WTC11 (cell line): ENCODE measurements at regions not wholly inside any gene's neighbourhood (a gene's known extent, or its start where the extent isn't known, plus 50 kb on each side); places are given as distances from the start of the nearest gene placed in this dataset.

ENCODE experiments used
- ATAC-seq: fragments of 200-7000 bp; cut with Tn5 transposase; 2 replicates; pipeline ENCODE4 v1.10.0; 2021; ENCODE audit warnings: mild to moderate bottlenecking, moderate library complexity
- CTCF ChIA-PET: fragments of 300-600 bp; sonication (Branson Sonifier 250); formaldehyde crosslinking; loops from one replicate; lab custom pipeline; 2021; ENCODE audit warnings: antibody characterized with exemption; lab: Charles Lee
- POLR2A ChIA-PET: fragments of 350-600 bp; sonication (Branson Sonifier 250); formaldehyde crosslinking; loops from one replicate; lab custom pipeline; 2021; ENCODE audit warnings: antibody characterized with exemption; lab: Charles Lee
- DNase-seq: peaks from one replicate; pipeline ENCODE4 v3.0.0; 2021; ENCODE audit warnings: low spot score
- H3K27ac Mint-ChIP-seq: 2 replicates; pipeline ENCODE4 v1.8.0; 2021; ENCODE audit warnings: mixed read lengths
- H3K27me3 Mint-ChIP-seq: 2 replicates; pipeline ENCODE4 v1.8.0; 2021; ENCODE audit warnings: low read depth, mild to moderate bottlenecking, moderate library complexity, mixed read lengths
- H3K36me3 Mint-ChIP-seq: 2 replicates; pipeline ENCODE4 v1.8.0; 2021; ENCODE audit warnings: mixed read lengths
- H3K4me1 Mint-ChIP-seq: 2 replicates; pipeline ENCODE4 v1.8.0; 2022; ENCODE audit warnings: mixed read lengths
- H3K4me3 Mint-ChIP-seq: 2 replicates; pipeline ENCODE4 v1.8.0; 2021; ENCODE audit warnings: mild to moderate bottlenecking, moderate library complexity, mixed read lengths
- H3K9me3 Mint-ChIP-seq: 2 replicates; pipeline ENCODE4 v1.8.0; 2021; ENCODE audit warnings: mixed read lengths
- ATF2 ChIP-seq: sonication (generic); formaldehyde crosslinking; IDR thresholded peaks from 2 replicates; pipeline ENCODE4 v1.8.1; 2022; ENCODE audit warnings: low read depth, missing genetic modification reagents, borderline replicate concordance
- E2F1 ChIP-seq: sonication (generic); formaldehyde crosslinking; IDR thresholded peaks from 2 replicates; pipeline ENCODE4 v1.8.0; 2022; ENCODE audit warnings: mild to moderate bottlenecking, missing genetic modification reagents
- ETV6 ChIP-seq: sonication (generic); formaldehyde crosslinking; IDR thresholded peaks from 2 replicates; pipeline ENCODE4 v1.8.1; 2022; ENCODE audit warnings: mild to moderate bottlenecking, missing genetic modification reagents
- JUN ChIP-seq: sonication (generic); formaldehyde crosslinking; IDR thresholded peaks from 2 replicates; pipeline ENCODE4 v1.8.0; 2023; ENCODE audit warnings: mild to moderate bottlenecking, missing genetic modification reagents
- KAT7 ChIP-seq: sonication (generic); formaldehyde crosslinking; IDR thresholded peaks from 2 replicates; pipeline ENCODE4 v1.8.1; 2023; ENCODE audit warnings: missing genetic modification reagents, mild to moderate bottlenecking, borderline replicate concordance
- MLX ChIP-seq: sonication (generic); formaldehyde crosslinking; IDR thresholded peaks from 2 replicates; pipeline ENCODE4 v1.8.1; 2023; ENCODE audit warnings: mild to moderate bottlenecking, missing genetic modification reagents, moderate library complexity
- SOX15 ChIP-seq: fragments of 250-450 bp; sonication (Bioruptor Pico); IDR thresholded peaks from 2 replicates; pipeline ENCODE4 v1.9.0; 2021; ENCODE audit warnings: mild to moderate bottlenecking
- ZNF219 ChIP-seq: sonication (generic); formaldehyde crosslinking; IDR thresholded peaks from 2 replicates; pipeline ENCODE4 v1.8.0; 2023; ENCODE audit warnings: missing genetic modification reagents, mild to moderate bottlenecking, borderline replicate concordance
- ZNF263 ChIP-seq: sonication (generic); formaldehyde crosslinking; IDR thresholded peaks from 2 replicates; pipeline ENCODE4 v1.8.1; 2022; ENCODE audit warnings: low read depth, mild to moderate bottlenecking, moderate library complexity, missing genetic modification reagents
- ZNF423 ChIP-seq: fragments of 250-450 bp; sonication (Bioruptor Pico); IDR thresholded peaks from 2 replicates; pipeline ENCODE4 v2.1.2; 2022; ENCODE audit warnings: mild to moderate bottlenecking, moderate library complexity
- TF ChIP-seq, protein P1 (sequence below): sonication (generic); formaldehyde crosslinking; IDR thresholded peaks from 2 replicates; pipeline ENCODE4 v1.8.0; 2023; ENCODE audit warnings: mild to moderate bottlenecking, missing genetic modification reagents
- TF ChIP-seq, protein P2 (sequence below): sonication (generic); formaldehyde crosslinking; IDR thresholded peaks from 2 replicates; pipeline ENCODE4 v1.8.0; 2023; ENCODE audit warnings: missing genetic modification reagents, mild to moderate bottlenecking, borderline replicate concordance
- TF ChIP-seq, protein P3 (sequence below): fragments of 250-450 bp; sonication (Bioruptor Pico); IDR thresholded peaks from 2 replicates; pipeline ENCODE4 v1.9.0; 2021; ENCODE audit warnings: mild to moderate bottlenecking
- TF ChIP-seq, protein P4 (sequence below): fragments of 250-450 bp; sonication (Bioruptor Pico); IDR thresholded peaks from 2 replicates; pipeline ENCODE4 v1.9.0; 2021; ENCODE audit warnings: moderate library complexity, mild to moderate bottlenecking, inconsistent platforms, borderline replicate concordance
- TF ChIP-seq, protein P5 (sequence below): sonication (generic); formaldehyde crosslinking; IDR thresholded peaks from 2 replicates; pipeline ENCODE4 v1.8.0; 2022; ENCODE audit warnings: mild to moderate bottlenecking, missing genetic modification reagents
- TF ChIP-seq, protein P6 (sequence below): sonication (generic); formaldehyde crosslinking; IDR thresholded peaks from 2 replicates; pipeline ENCODE4 v1.8.1; 2022; ENCODE audit warnings: mild to moderate bottlenecking, missing genetic modification reagents, moderate library complexity, borderline replicate concordance

DNA sequence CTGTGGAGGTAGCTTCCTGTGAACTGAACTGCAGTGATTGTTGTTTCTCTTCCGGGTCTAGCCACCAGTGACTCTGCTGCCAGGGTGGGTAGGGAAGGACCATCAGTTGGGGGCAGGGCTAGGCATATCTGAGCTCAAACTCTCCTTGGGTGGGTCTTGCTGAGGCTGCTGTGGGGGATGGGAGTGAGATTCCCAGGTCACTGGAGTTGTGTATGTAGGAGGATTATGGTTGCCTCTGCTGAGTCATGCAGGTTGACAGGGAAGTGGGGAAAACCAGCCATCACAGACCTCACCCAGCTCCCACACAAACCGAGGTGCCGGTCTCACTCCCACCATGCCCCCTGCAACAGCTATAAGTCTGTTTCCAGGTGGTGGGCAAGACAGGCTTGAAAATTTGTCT lies 1937.8 kb downstream of the PCDH7 start (continued):
- TF ChIP-seq MLX (CRISPR knock-in tag) = no peak
- TF ChIP-seq KAT7 (CRISPR knock-in tag) = no peak

DNA sequence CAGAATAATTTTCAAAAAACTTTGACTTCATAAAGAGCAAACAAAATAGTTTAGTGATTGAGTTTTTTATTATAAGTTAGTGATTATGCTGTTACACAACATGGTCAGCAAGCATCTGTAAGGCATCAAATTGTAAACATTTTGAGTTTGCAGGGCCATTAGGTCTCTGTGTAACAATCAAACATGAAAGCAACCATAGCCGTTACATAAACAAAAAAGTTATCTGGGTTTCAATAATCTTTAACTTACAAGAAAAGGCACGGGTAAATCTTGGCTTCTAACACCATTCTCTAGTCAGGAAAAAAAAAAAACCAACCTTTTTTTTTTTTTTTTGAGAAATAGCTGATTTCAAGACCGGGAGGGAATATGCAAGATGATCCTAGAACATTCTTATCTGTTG lies 1941.1 kb downstream of the PCDH7 start:
- peaks cover 31% of the 10 kb centered on the region for H3K9me3 Mint-ChIP-seq
- ChIA-PET CTCF (no interaction called here), POLR2A (no interaction called here)
- no peak overlapping the region for H3K27ac Mint-ChIP-seq
- H3K36me3 Mint-ChIP-seq = peaks cover 4% of the 10 kb centered on the region; the same call in 1 of the 2 replicates
- no peak overlapping the region for H3K4me3 Mint-ChIP-seq
- no peak for TF ChIP-seq JUN
- no peak for TF ChIP-seq ZNF423 (CRISPR knock-in tag)
- peaks cover 17% of the 10 kb centered on the region for H3K4me1 Mint-ChIP-seq
- H3K27me3 Mint-ChIP-seq = no peaks in the 10 kb centered on the region
- ATAC-seq = no peak
- DNase-seq = no peak

DNA sequence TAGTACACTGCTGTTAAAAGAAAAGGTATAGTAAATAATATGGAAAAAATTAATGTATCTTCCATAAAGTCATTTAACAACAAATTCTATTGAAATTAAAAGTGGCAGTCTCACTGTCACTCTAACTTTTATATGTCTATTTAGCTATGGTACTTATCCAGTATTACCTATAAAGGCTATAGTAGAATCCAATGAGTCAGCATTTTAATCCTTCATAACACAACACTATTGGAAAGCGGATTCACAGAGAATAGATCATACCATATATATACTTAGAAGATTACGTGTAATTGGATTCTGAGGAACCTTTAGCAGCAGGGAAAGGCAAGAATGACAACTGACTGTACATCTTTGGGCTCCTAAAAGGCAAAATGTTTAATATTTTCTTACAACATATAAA lies 1942.6 kb downstream of the PCDH7 start:
- ChIA-PET CTCF (no interaction called here), POLR2A (no interaction called here)
- H3K4me3 Mint-ChIP-seq = no peak overlapping the region
- ATAC-seq (no peak), DNase-seq (no peak)
- H3K27me3 Mint-ChIP-seq = no peaks in the 10 kb centered on the region; the same call in 1 of the 2 replicates
- H3K36me3 Mint-ChIP-seq = peaks cover 4% of the 10 kb centered on the region; the same call in 1 of the 2 replicates
- H3K27ac Mint-ChIP-seq = no peak overlapping the region
- H3K4me1 Mint-ChIP-seq = peaks cover 9% of the 10 kb centered on the region
- peaks cover 31% of the 10 kb centered on the region for H3K9me3 Mint-ChIP-seq
- TF ChIP-seq ATF2 (CRISPR knock-in tag) (no peak), SOX15 (CRISPR knock-in tag) (no peak), E2F1 (CRISPR knock-in tag) (no peak), JUN (no peak), ETV6 (no peak), ZNF219 (CRISPR knock-in tag) (no peak), ZNF263 (CRISPR knock-in tag) (no peak)
- TF ChIP-seq, protein P1, sequence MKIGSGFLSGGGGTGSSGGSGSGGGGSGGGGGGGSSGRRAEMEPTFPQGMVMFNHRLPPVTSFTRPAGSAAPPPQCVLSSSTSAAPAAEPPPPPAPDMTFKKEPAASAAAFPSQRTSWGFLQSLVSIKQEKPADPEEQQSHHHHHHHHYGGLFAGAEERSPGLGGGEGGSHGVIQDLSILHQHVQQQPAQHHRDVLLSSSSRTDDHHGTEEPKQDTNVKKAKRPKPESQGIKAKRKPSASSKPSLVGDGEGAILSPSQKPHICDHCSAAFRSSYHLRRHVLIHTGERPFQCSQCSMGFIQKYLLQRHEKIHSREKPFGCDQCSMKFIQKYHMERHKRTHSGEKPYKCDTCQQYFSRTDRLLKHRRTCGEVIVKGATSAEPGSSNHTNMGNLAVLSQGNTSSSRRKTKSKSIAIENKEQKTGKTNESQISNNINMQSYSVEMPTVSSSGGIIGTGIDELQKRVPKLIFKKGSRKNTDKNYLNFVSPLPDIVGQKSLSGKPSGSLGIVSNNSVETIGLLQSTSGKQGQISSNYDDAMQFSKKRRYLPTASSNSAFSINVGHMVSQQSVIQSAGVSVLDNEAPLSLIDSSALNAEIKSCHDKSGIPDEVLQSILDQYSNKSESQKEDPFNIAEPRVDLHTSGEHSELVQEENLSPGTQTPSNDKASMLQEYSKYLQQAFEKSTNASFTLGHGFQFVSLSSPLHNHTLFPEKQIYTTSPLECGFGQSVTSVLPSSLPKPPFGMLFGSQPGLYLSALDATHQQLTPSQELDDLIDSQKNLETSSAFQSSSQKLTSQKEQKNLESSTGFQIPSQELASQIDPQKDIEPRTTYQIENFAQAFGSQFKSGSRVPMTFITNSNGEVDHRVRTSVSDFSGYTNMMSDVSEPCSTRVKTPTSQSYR (CRISPR knock-in tag) = no peak
- TF ChIP-seq, protein P2, sequence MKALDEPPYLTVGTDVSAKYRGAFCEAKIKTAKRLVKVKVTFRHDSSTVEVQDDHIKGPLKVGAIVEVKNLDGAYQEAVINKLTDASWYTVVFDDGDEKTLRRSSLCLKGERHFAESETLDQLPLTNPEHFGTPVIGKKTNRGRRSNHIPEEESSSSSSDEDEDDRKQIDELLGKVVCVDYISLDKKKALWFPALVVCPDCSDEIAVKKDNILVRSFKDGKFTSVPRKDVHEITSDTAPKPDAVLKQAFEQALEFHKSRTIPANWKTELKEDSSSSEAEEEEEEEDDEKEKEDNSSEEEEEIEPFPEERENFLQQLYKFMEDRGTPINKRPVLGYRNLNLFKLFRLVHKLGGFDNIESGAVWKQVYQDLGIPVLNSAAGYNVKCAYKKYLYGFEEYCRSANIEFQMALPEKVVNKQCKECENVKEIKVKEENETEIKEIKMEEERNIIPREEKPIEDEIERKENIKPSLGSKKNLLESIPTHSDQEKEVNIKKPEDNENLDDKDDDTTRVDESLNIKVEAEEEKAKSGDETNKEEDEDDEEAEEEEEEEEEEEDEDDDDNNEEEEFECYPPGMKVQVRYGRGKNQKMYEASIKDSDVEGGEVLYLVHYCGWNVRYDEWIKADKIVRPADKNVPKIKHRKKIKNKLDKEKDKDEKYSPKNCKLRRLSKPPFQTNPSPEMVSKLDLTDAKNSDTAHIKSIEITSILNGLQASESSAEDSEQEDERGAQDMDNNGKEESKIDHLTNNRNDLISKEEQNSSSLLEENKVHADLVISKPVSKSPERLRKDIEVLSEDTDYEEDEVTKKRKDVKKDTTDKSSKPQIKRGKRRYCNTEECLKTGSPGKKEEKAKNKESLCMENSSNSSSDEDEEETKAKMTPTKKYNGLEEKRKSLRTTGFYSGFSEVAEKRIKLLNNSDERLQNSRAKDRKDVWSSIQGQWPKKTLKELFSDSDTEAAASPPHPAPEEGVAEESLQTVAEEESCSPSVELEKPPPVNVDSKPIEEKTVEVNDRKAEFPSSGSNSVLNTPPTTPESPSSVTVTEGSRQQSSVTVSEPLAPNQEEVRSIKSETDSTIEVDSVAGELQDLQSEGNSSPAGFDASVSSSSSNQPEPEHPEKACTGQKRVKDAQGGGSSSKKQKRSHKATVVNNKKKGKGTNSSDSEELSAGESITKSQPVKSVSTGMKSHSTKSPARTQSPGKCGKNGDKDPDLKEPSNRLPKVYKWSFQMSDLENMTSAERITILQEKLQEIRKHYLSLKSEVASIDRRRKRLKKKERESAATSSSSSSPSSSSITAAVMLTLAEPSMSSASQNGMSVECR (CRISPR knock-in tag) = no peak
- TF ChIP-seq, protein P3, sequence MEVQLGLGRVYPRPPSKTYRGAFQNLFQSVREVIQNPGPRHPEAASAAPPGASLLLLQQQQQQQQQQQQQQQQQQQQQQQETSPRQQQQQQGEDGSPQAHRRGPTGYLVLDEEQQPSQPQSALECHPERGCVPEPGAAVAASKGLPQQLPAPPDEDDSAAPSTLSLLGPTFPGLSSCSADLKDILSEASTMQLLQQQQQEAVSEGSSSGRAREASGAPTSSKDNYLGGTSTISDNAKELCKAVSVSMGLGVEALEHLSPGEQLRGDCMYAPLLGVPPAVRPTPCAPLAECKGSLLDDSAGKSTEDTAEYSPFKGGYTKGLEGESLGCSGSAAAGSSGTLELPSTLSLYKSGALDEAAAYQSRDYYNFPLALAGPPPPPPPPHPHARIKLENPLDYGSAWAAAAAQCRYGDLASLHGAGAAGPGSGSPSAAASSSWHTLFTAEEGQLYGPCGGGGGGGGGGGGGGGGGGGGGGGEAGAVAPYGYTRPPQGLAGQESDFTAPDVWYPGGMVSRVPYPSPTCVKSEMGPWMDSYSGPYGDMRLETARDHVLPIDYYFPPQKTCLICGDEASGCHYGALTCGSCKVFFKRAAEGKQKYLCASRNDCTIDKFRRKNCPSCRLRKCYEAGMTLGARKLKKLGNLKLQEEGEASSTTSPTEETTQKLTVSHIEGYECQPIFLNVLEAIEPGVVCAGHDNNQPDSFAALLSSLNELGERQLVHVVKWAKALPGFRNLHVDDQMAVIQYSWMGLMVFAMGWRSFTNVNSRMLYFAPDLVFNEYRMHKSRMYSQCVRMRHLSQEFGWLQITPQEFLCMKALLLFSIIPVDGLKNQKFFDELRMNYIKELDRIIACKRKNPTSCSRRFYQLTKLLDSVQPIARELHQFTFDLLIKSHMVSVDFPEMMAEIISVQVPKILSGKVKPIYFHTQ (CRISPR knock-in tag) = no peak
- TF ChIP-seq, protein P4, sequence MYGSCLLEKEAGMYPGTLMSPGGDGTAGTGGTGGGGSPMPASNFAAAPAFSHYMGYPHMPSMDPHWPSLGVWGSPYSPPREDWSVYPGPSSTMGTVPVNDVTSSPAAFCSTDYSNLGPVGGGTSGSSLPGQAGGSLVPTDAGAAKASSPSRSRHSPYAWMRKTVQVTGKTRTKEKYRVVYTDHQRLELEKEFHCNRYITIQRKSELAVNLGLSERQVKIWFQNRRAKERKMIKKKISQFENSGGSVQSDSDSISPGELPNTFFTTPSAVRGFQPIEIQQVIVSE (CRISPR knock-in tag) = no peak
- TF ChIP-seq, protein P5, sequence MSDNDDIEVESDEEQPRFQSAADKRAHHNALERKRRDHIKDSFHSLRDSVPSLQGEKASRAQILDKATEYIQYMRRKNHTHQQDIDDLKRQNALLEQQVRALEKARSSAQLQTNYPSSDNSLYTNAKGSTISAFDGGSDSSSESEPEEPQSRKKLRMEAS (CRISPR knock-in tag) = no peak
- TF ChIP-seq, protein P6, sequence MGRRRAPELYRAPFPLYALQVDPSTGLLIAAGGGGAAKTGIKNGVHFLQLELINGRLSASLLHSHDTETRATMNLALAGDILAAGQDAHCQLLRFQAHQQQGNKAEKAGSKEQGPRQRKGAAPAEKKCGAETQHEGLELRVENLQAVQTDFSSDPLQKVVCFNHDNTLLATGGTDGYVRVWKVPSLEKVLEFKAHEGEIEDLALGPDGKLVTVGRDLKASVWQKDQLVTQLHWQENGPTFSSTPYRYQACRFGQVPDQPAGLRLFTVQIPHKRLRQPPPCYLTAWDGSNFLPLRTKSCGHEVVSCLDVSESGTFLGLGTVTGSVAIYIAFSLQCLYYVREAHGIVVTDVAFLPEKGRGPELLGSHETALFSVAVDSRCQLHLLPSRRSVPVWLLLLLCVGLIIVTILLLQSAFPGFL (CRISPR knock-in tag) = no peak
